ENCODE measurements at regions not wholly inside any gene's neighbourhood (a gene's known extent, or its start where the extent isn't known, plus 50 kb on each side); places are given as distances from the start of the nearest gene placed in this dataset.
"Not testable (repeated sequence)": the region's sequence is repeated elsewhere in the genome, so short reads cannot be mapped to it uniquely, and the experiment has no call there.

DNA sequence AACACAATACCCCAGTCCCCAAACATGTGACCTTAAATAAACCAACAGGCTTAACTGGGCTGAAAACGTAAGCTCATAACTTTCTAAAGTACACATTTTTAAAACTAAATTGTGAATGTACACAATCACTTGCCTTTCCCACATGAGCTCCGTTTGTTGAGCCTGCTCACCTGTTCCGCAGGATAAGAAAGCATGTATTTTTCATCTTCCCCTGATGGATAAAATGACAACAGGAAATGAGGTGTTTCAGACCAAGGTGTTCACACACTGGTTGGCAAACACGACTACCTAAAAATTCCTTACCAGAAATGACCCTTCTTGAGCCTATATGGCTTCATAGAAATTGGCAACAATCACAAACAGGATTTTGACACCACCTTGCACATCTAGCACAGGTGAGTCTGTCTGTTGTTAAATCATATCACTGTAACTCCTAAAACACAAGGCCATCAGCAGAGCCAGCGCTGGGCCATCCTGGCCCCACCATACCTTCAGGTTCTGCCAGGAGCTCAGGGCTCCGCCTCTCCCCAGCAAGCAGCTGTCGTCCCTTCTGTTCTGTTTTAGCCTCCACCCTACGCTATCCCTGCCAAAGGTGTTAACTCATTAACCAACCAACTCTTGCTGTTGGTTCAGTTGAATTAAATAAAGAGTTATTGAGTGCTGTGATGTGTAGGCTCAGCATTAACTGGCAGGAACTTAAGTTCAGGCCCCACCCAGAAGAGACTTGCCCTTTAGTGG, 73.6 kb upstream of the RNF32 start:
- no peak overlapping the region for H2AFZ ChIP-seq (ENCODE audit: low read depth, low read length)
- H3K4me3 ChIP-seq (ENCODE audit: low read length) = no peak overlapping the region
- peaks cover 2% of the 10 kb centered on the region for H3K9me3 ChIP-seq (ENCODE audit: low read length)
- H3K4me1 ChIP-seq (ENCODE audit: insufficient read depth, low read length) = no peaks in the 10 kb centered on the region
- H3K36me3 ChIP-seq (ENCODE audit: insufficient read depth, low read length) = no peaks in the 10 kb centered on the region
- H3K27me3 ChIP-seq (ENCODE audit: insufficient read depth, low read length) = no peaks in the 10 kb centered on the region

DNA sequence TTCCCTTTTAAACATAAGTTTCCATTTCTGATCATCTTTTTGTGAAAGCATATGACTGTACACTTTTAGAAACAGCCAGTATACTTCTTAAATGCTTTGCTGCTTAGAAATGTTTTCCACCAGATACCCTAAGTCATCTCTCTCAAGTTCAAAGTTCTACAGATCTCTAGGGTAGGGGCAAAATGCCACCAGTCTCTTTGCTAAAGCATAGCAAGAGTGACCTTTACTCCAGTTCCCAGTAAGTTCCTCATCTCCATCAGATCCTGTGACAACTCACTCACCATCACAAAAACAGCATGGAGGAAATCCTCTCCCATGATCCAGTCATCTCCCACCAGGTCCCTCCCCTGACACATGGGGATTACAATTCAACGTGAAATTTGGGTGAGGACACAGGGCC, 75.6 kb upstream of the RNF32 start:
- not testable (repeated sequence) for H2AFZ ChIP-seq (ENCODE audit: low read depth, low read length); H3K9me3 ChIP-seq (ENCODE audit: low read length); H3K36me3 ChIP-seq (ENCODE audit: insufficient read depth, low read length); H3K27me3 ChIP-seq (ENCODE audit: insufficient read depth, low read length); H3K4me3 ChIP-seq (ENCODE audit: low read length); H3K4me1 ChIP-seq (ENCODE audit: insufficient read depth, low read length)

DNA sequence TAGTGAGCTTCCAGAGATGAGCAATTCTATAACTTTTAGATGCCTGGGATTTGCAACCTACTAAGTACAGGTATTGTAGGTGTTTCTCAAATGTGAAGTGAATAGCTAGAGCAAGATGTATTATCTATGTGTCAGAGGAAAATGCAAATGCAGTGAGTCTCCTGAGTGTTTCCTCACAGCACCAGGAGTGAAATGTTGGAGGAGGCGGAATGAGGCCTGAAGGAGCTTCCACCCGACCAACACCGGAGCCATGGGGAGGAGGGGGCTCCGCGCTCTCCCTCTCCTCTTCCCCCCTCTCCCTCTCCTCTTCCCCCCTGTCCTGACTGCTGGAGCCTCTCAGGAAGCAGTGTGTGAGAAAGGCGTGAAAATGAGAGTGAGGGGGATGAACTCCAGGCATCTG, 79.9 kb upstream of the RNF32 start:
- H3K4me1 ChIP-seq (ENCODE audit: insufficient read depth, low read length) = no peaks in the 10 kb centered on the region
- H3K9me3 ChIP-seq (ENCODE audit: low read length) = no peaks in the 10 kb centered on the region
- H2AFZ ChIP-seq (ENCODE audit: low read depth, low read length) = no peak overlapping the region
- no peak overlapping the region for H3K4me3 ChIP-seq (ENCODE audit: low read length)
- H3K27me3 ChIP-seq (ENCODE audit: insufficient read depth, low read length) = no peaks in the 10 kb centered on the region
- H3K36me3 ChIP-seq (ENCODE audit: insufficient read depth, low read length) = no peaks in the 10 kb centered on the region

DNA sequence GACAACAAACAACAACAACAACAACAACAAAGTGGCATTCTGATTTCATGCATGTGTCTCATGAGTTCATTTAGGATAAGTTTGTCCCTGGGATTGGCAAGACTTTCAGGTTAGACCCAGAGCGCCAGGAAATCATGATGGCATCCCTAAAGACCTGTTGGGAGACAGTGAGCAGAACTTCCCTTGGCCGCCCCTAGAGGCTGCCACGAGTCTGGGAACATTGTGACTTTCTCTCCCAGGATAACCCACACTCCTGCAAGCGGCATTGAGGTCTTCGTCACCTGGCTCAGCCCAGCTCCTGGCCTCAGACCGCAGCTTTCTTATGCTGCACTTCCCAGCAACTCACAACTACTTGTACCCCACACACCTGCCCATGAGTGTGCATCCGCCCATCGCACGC, 80.5 kb upstream of the RNF32 start:
- no peaks in the 10 kb centered on the region for H3K27me3 ChIP-seq (ENCODE audit: insufficient read depth, low read length)
- H2AFZ ChIP-seq (ENCODE audit: low read depth, low read length) = no peak overlapping the region
- H3K4me1 ChIP-seq (ENCODE audit: insufficient read depth, low read length) = no peaks in the 10 kb centered on the region
- H3K4me3 ChIP-seq (ENCODE audit: low read length) = no peak overlapping the region
- no peaks in the 10 kb centered on the region for H3K9me3 ChIP-seq (ENCODE audit: low read length)
- H3K36me3 ChIP-seq (ENCODE audit: insufficient read depth, low read length) = no peaks in the 10 kb centered on the region

DNA sequence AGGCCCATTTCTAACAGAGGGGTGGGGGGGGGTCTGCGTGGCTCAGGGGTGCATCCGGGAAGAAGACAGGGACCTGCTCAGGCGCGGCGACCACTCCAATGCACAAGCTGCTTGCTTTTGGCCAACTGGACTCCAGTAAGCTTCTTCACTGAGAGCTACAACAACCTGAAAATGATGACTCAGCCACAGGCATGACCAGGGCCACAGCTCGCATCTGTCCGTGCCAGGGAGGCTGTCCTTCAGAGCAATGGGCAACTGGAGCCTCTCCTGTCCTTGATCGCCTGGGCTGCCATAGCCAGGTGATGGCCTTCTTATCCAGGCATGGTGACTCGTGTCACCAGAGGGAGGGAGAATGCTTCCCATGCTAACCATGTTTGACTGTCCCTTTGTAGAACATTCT, 81.6 kb upstream of the RNF32 start:
- Histone ChIP-seq H3K9me3 (ENCODE audit: low read length) (no peaks in the 10 kb centered on the region), H2AFZ (ENCODE audit: low read depth, low read length) (no peak overlapping the region), H3K36me3 (ENCODE audit: insufficient read depth, low read length) (no peaks in the 10 kb centered on the region), H3K27me3 (ENCODE audit: insufficient read depth, low read length) (no peaks in the 10 kb centered on the region), H3K4me1 (ENCODE audit: insufficient read depth, low read length) (no peaks in the 10 kb centered on the region), H3K4me3 (ENCODE audit: low read length) (no peak overlapping the region)

DNA sequence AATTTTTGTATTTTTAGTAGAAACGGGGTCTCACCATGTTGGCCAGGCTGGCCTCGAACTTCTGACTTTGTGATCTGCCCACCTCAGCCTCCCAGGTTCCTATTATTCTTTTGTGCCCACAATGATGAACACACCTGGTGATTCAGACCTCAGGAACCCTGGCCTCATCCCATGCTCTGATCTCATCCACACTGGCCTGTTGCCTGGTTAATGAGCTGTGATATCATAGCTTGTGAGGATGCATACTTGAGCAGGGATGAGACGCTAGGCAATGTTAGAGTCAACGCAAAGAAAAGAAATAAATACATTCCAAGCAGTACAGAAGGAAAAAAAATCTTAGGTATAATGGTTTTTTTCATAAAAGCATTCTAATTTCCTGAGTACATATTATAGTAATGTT, 82.4 kb upstream of the RNF32 start:
- Histone ChIP-seq H2AFZ (ENCODE audit: low read depth, low read length) (no peak overlapping the region), H3K9me3 (ENCODE audit: low read length) (no peaks in the 10 kb centered on the region), H3K4me3 (ENCODE audit: low read length) (no peak overlapping the region), H3K4me1 (ENCODE audit: insufficient read depth, low read length) (no peaks in the 10 kb centered on the region), H3K36me3 (ENCODE audit: insufficient read depth, low read length) (no peaks in the 10 kb centered on the region), H3K27me3 (ENCODE audit: insufficient read depth, low read length) (no peaks in the 10 kb centered on the region)

DNA sequence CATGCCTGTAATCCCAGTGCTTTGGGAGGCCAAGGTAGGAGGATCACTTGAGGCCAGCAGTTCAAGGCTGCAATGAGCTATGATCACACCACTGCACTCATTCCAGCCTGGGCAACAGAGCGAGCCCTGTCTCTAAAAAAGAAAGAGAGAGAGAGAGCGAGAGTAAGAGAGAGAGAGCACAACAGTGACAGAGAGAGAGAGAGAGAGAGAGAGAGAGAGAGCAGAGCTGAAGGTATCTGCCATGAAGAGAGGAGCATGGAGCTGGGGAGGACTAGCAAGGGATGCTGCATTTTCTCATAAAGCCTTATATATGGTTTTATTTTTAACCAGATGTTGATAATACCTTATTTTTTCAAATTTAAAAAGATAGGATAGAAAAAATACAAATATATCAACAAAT, 84.5 kb upstream of the RNF32 start:
- no peak overlapping the region for H2AFZ ChIP-seq (ENCODE audit: low read depth, low read length)
- H3K9me3 ChIP-seq (ENCODE audit: low read length) = no peaks in the 10 kb centered on the region
- no peaks in the 10 kb centered on the region for H3K27me3 ChIP-seq (ENCODE audit: insufficient read depth, low read length)
- no peaks in the 10 kb centered on the region for H3K4me1 ChIP-seq (ENCODE audit: insufficient read depth, low read length)
- no peak overlapping the region for H3K4me3 ChIP-seq (ENCODE audit: low read length)
- no peaks in the 10 kb centered on the region for H3K36me3 ChIP-seq (ENCODE audit: insufficient read depth, low read length)

DNA sequence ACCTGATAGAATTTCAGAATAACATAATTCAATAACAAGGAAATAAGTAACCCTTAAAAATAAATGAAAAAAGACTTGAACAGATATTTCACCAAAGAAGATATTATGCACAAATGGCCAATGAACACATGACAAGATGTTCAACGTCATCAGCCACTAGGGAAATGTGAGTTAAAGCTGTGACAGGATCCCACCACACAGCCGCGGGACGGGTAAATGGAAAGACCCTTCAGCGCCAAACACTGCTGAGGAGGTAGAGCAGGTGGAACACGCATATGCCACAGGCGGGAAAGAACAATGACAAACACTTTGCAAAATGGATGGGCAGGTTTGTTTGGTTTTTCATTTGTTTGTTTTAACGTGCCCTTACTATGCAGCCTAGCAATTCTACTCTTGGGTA, 86.1 kb upstream of the RNF32 start:
- no peaks in the 10 kb centered on the region for H3K4me1 ChIP-seq (ENCODE audit: insufficient read depth, low read length)
- no peak overlapping the region for H2AFZ ChIP-seq (ENCODE audit: low read depth, low read length)
- H3K27me3 ChIP-seq (ENCODE audit: insufficient read depth, low read length) = no peaks in the 10 kb centered on the region
- no peaks in the 10 kb centered on the region for H3K36me3 ChIP-seq (ENCODE audit: insufficient read depth, low read length)
- no peak overlapping the region for H3K4me3 ChIP-seq (ENCODE audit: low read length)
- H3K9me3 ChIP-seq (ENCODE audit: low read length) = no peaks in the 10 kb centered on the region

DNA sequence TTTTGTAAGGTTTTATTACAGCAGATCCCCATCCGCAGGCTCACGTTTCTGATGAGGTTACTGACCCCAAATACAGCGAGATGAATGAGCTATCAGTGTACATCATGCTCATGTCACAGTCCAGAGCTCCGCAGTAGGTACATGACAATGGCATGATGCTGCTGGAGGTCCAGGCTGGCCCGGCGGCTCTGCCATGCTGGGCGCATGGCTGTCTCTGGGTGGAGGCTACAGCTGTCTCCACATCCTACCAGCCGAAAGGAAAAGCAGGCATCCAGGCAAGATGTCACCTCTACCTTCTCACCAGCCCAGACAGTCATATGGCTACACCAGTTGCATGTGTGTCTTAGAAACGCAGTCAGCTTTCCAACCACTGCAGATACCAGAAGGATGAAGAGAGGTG, 90.9 kb upstream of the RNF32 start:
- Histone ChIP-seq H3K9me3 (ENCODE audit: low read length) (no peaks in the 10 kb centered on the region), H3K4me1 (ENCODE audit: insufficient read depth, low read length) (peaks cover 4% of the 10 kb centered on the region), H3K4me3 (ENCODE audit: low read length) (no peak overlapping the region), H3K27me3 (ENCODE audit: insufficient read depth, low read length) (no peaks in the 10 kb centered on the region), H3K36me3 (ENCODE audit: insufficient read depth, low read length) (no peaks in the 10 kb centered on the region), H2AFZ (ENCODE audit: low read depth, low read length) (no peak overlapping the region)

DNA sequence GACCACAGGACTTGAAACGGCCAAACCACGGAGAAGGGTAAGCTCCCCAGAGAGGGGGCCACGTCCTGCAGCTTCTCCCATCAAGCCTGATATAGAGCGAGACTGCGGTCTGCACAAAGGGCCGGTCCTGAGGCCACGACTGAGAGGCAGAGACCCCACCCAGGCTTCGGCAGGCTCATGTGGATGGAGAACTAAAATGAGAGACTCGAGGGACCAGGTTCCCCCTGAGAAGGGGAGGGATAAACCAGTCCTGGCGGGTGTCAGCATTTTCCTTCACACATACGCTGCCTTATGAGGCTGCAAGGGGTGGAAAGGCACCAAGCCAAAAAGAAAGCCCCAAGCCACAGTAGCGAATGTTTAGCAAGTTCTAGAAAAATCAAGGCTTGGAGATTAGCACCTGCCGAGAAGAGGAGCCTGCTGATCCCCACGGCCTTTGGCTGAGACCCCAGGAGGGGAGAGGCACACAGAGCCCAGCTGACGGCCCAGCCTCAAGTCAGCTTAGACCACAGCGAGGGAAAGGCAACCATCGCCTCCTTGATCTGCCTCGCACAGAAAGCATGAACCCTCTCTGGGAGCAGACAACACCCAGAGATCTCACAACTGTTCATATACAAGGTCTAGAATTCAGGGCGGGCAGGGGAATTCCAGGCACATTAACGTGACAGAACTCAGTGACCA, 92.6 kb upstream of the RNF32 start:
- Histone ChIP-seq H3K9me3 (ENCODE audit: low read length) (no peaks in the 10 kb centered on the region), H2AFZ (ENCODE audit: low read depth, low read length) (no peak overlapping the region), H3K4me1 (ENCODE audit: insufficient read depth, low read length) (peaks cover 4% of the 10 kb centered on the region), H3K36me3 (ENCODE audit: insufficient read depth, low read length) (no peaks in the 10 kb centered on the region), H3K27me3 (ENCODE audit: insufficient read depth, low read length) (no peaks in the 10 kb centered on the region), H3K4me3 (ENCODE audit: low read length) (no peak overlapping the region)

DNA sequence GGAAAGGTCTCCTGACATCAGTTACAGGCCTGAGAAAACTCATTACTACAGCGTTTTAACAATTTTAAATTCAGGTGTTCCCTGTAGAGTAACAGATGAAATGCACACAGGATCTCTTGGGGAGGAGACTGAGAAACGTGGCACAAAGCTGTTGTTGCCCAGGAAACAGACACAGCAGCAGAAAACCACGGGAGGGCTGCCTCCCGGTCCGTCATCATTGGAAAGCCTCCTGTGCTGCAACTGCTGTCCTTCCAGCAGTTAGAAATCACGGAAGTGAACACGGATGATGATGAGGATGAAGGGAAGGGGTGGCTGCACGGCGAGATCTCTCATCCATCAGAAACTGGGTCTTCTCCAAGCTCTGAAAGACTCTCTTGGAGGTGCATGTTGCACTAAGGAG, 94.6 kb upstream of the RNF32 start:
- no peak overlapping the region for H3K4me3 ChIP-seq (ENCODE audit: low read length)

DNA sequence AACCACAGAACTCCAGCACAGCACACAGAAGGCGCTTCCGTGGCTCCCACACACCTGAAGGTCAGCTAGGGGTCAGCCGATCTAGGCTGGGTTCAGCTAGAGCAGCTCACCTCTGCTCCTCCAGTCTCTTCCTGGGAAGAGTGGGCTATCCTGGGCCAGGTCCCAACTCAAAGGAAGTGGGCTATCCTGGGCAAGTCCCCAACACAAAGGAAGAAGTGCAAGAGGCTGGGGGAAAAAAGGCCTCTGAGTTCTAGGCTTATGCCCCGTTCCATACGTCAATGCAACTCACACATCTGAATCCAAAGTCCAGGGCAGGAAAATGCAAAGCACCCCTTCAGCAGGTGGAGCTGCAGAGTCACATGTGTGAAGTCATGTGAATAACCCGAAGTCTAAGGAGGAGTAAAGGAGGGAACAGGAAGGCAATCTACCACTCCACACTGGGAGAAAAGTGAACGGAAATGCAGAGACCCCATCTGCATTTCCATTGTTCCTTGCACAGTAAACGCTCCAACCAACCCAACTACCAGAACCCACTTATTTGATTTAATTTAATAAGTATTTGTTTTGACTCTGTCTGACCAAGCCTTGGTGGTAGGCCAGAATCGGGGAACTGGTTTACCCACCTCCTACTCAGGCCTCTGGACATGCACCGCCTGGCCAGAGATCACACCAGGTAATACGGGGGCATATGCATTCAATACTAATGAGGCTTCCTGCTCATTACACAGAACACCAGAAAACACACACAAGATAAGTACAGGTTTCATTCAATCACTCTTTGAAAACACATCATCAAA, 95.5 kb upstream of the RNF32 start:
- Histone ChIP-seq H2AFZ (ENCODE audit: low read depth, low read length) (no peak overlapping the region), H3K4me1 (ENCODE audit: insufficient read depth, low read length) (peaks cover 4% of the 10 kb centered on the region), H3K27me3 (ENCODE audit: insufficient read depth, low read length) (no peaks in the 10 kb centered on the region), H3K4me3 (ENCODE audit: low read length) (no peak overlapping the region), H3K36me3 (ENCODE audit: insufficient read depth, low read length) (no peaks in the 10 kb centered on the region), H3K9me3 (ENCODE audit: low read length) (no peaks in the 10 kb centered on the region)

More for the DNA sequence above, 94.6 kb upstream of the RNF32 start:
- peaks cover 4% of the 10 kb centered on the region for H3K4me1 ChIP-seq (ENCODE audit: insufficient read depth, low read length)
- no peaks in the 10 kb centered on the region for H3K27me3 ChIP-seq (ENCODE audit: insufficient read depth, low read length)
- no peaks in the 10 kb centered on the region for H3K36me3 ChIP-seq (ENCODE audit: insufficient read depth, low read length)
- no peaks in the 10 kb centered on the region for H3K9me3 ChIP-seq (ENCODE audit: low read length)
- H2AFZ ChIP-seq (ENCODE audit: low read depth, low read length) = no peak overlapping the region
